Nephron progenitor cell (in vitro differentiated cells): ENCODE measurements at regions not wholly inside any gene's neighbourhood (a gene's known extent, or its start where the extent isn't known, plus 50 kb on each side); places are given as distances from the start of the nearest gene placed in this dataset.

Experiments used
- DNase-seq: peaks from one replicate; pipeline ENCODE4 v3.0.0; 2021
- H3K27ac Mint-ChIP-seq: 2 replicates; pipeline ENCODE4 v1.8.0; 2021; ENCODE audit warnings: mild to moderate bottlenecking, moderate library complexity, mixed read lengths
- H3K27me3 Mint-ChIP-seq: 2 replicates; pipeline ENCODE4 v1.8.0; 2021; ENCODE audit warnings: mild to moderate bottlenecking, low read depth, mixed read lengths; ENCODE audit not compliant: poor library complexity
- H3K36me3 Mint-ChIP-seq: 2 replicates; pipeline ENCODE4 v1.8.0; 2021; ENCODE audit warnings: low read depth, mixed read lengths
- H3K4me1 Mint-ChIP-seq: 2 replicates; pipeline ENCODE4 v1.8.0; 2021; ENCODE audit warnings: mixed read lengths
- H3K4me3 Mint-ChIP-seq: 2 replicates; pipeline ENCODE4 v1.8.0; 2021; ENCODE audit warnings: mild to moderate bottlenecking, moderate library complexity, mixed read lengths
- H3K9me3 Mint-ChIP-seq: 2 replicates; pipeline ENCODE4 v1.8.0; 2021; ENCODE audit warnings: mild to moderate bottlenecking, moderate library complexity, mixed read lengths
- CTCF ChIP-seq: fragments of 200-600 bp; sonication (generic); IDR thresholded peaks from 2 replicates; pipeline ENCODE4 v1.5.0; 2021; ENCODE audit warnings: antibody characterized with exemption

- no peak overlapping the region for H3K27ac Mint-ChIP-seq
- no peak for TF ChIP-seq CTCF
- peaks cover 17% of the 10 kb centered on the region for H3K9me3 Mint-ChIP-seq
Observed at GRCh38 chr4:106700321-106700720, 331.7 kb upstream of the GIMD1 start.

GRCh38 chr4:106698621-106699195 lies 330.1 kb upstream of the GIMD1 start:
- no peak overlapping the region for H3K4me3 Mint-ChIP-seq
- no peaks in the 10 kb centered on the region for H3K36me3 Mint-ChIP-seq
- TF ChIP-seq CTCF = no peak
- DNase-seq = no peak
- H3K9me3 Mint-ChIP-seq = peaks cover 17% of the 10 kb centered on the region
- H3K27me3 Mint-ChIP-seq = peaks cover 2% of the 10 kb centered on the region
- H3K27ac Mint-ChIP-seq = no peak overlapping the region
- H3K4me1 Mint-ChIP-seq = no peaks in the 10 kb centered on the region

More at GRCh38 chr4:106700321-106700720, 331.7 kb upstream of the GIMD1 start:
- no peak for DNase-seq
- H3K36me3 Mint-ChIP-seq = no peaks in the 10 kb centered on the region
- no peaks in the 10 kb centered on the region for H3K4me1 Mint-ChIP-seq
- no peak overlapping the region for H3K4me3 Mint-ChIP-seq
- H3K27me3 Mint-ChIP-seq = peaks cover 2% of the 10 kb centered on the region

- no peak for TF ChIP-seq CTCF
- Mint-ChIP-seq H3K4me1 (no peaks in the 10 kb centered on the region), H3K4me3 (no peak overlapping the region), H3K27ac (no peak overlapping the region), H3K27me3 (peaks cover 2% of the 10 kb centered on the region), H3K9me3 (no peaks in the 10 kb centered on the region), H3K36me3 (no peaks in the 10 kb centered on the region)
- no peak for DNase-seq
Observed at GRCh38 chr4:106695501-106696262, 327.1 kb upstream of the GIMD1 start.

GRCh38 chr4:106694232-106694631 lies 325.7 kb upstream of the GIMD1 start:
- Mint-ChIP-seq H3K27me3 (no peaks in the 10 kb centered on the region), H3K27ac (no peak overlapping the region), H3K4me1 (no peaks in the 10 kb centered on the region), H3K9me3 (no peaks in the 10 kb centered on the region), H3K36me3 (no peaks in the 10 kb centered on the region), H3K4me3 (no peak overlapping the region)
- TF ChIP-seq CTCF = no peak
- DNase-seq = no peak

GRCh38 chr4:106691749-106692148 lies 323.2 kb upstream of the GIMD1 start:
- H3K4me1 Mint-ChIP-seq = no peaks in the 10 kb centered on the region
- H3K27ac Mint-ChIP-seq = no peak overlapping the region
- no peak for DNase-seq
- H3K27me3 Mint-ChIP-seq = no peaks in the 10 kb centered on the region
- H3K4me3 Mint-ChIP-seq = no peak overlapping the region
- no peak for TF ChIP-seq CTCF
- H3K9me3 Mint-ChIP-seq = no peaks in the 10 kb centered on the region
- no peaks in the 10 kb centered on the region for H3K36me3 Mint-ChIP-seq

GRCh38 chr4:106690487-106690886 lies 321.9 kb upstream of the GIMD1 start:
- no peak for DNase-seq
- Mint-ChIP-seq H3K36me3 (no peaks in the 10 kb centered on the region), H3K4me1 (no peaks in the 10 kb centered on the region), H3K9me3 (no peaks in the 10 kb centered on the region), H3K27me3 (no peaks in the 10 kb centered on the region), H3K4me3 (no peak overlapping the region), H3K27ac (no peak overlapping the region)
- no peak for TF ChIP-seq CTCF
